Mucosa of gallbladder (tissue), 1 donor: ENCODE measurements at regions not wholly inside any gene's neighbourhood (a gene's known extent, or its start where the extent isn't known, plus 50 kb on each side); places are given as distances from the start of the nearest gene placed in this dataset.

Source experiments
- DNase-seq: peaks from one replicate; pipeline ENCODE4 v3.0.0-alpha.2; 2020; ENCODE audit warnings: low spot score
- donor health status: DM: no; HTN: no; CAD: no.

GRCh38 chr3:124602980-124603627 is 127.1 kb upstream of the UMPS start:
- DNase-seq = no peak

GRCh38 chr3:124605781-124606579 is 124.3 kb upstream of the UMPS start:
- DNase-seq = peak; percentile 29

- DNase-seq = no peak
These were observed 123.1 kb upstream of the UMPS start for GRCh38 chr3:124607163-124607562.

GRCh38 chr3:124609402-124609801 is 120.8 kb upstream of the UMPS start:
- DNase-seq = no peak

- DNase-seq = no peak
These were observed 120.1 kb upstream of the UMPS start for GRCh38 chr3:124610130-124610529.

GRCh38 chr3:124611520-124611919 is 118.7 kb upstream of the UMPS start:
- DNase-seq = peak; percentile 31

- no peak for DNase-seq
These were observed 114.2 kb upstream of the UMPS start for GRCh38 chr3:124615896-124616543.

GRCh38 chr3:124617177-124617576 is 113.1 kb upstream of the UMPS start:
- DNase-seq = no peak

GRCh38 chr3:124619887-124620599 is 110.2 kb upstream of the UMPS start:
- no peak for DNase-seq

- peak; percentile 79 for DNase-seq
These were observed 109.6 kb upstream of the UMPS start for GRCh38 chr3:124620600-124621063.

GRCh38 chr3:124621498-124621897 is 108.8 kb upstream of the UMPS start:
- no peak for DNase-seq

- DNase-seq = no peak
These were observed 105.2 kb upstream of the UMPS start for GRCh38 chr3:124625074-124625473.

- peak; percentile 52 for DNase-seq
These were observed 102.7 kb upstream of the UMPS start for GRCh38 chr3:124627501-124627908.

GRCh38 chr3:124628863-124629262 is 101.4 kb upstream of the UMPS start:
- DNase-seq = no peak

GRCh38 chr3:124629497-124629896 is 100.8 kb upstream of the UMPS start:
- DNase-seq = no peak

GRCh38 chr3:124630960-124631359 is 99.3 kb upstream of the UMPS start:
- DNase-seq = peak; percentile 49

GRCh38 chr3:124631727-124632126 is 98.5 kb upstream of the UMPS start:
- DNase-seq = no peak

GRCh38 chr3:124632566-124633140 is 97.6 kb upstream of the UMPS start:
- DNase-seq = no peak

GRCh38 chr3:124633524-124633923 is 96.7 kb upstream of the UMPS start:
- no peak for DNase-seq

GRCh38 chr3:124634210-124635168 is 95.8 kb upstream of the UMPS start:
- peak; percentile 39 for DNase-seq

- DNase-seq = no peak
These were observed 95.1 kb upstream of the UMPS start for GRCh38 chr3:124635169-124635539.
